Thymus (tissue), 11 donors: ENCODE measurements at regions not wholly inside any gene's neighbourhood (a gene's known extent, or its start where the extent isn't known, plus 50 kb on each side); places are given as distances from the start of the nearest gene placed in this dataset.
"Not testable (repeated sequence)": the region's sequence is repeated elsewhere in the genome, so short reads cannot be mapped to it uniquely, and the experiment has no call there.

Experiments used
- DNase-seq, 9 donors: peaks; one replicate each; pipeline ENCODE4 v3.0.0-alpha.2; 2013; ENCODE audit warnings: low spot score in 9 of 9, low read depth in 6 of 9, missing footprints in 1 of 9
- H3K27ac ChIP-seq, 2 donors: one replicate each; pipeline ENCODE4 v1.5.1; 2013; ENCODE audit warnings: control low read depth in 1 of 2, low read depth in 1 of 2, low read length in 1 of 2, mild to moderate bottlenecking in 1 of 2, moderate library complexity in 1 of 2
- H3K27me3 ChIP-seq, 2 donors: one replicate each; pipeline ENCODE4 v1.5.1; 2013; ENCODE audit warnings: low read length in 1 of 2; ENCODE audit not compliant: control insufficient read depth in 2 of 2, insufficient read depth in 1 of 2
- H3K36me3 ChIP-seq, 2 donors: one replicate each; pipeline ENCODE4 v1.5.1; 2013; ENCODE audit warnings: low read length in 1 of 2, mild to moderate bottlenecking in 1 of 2, moderate library complexity in 1 of 2; ENCODE audit not compliant: control insufficient read depth in 2 of 2, insufficient read depth in 2 of 2
- H3K4me1 ChIP-seq, 2 donors: one replicate each; pipeline ENCODE4 v1.5.1; 2013; ENCODE audit warnings: low read length in 2 of 2; ENCODE audit not compliant: control insufficient read depth in 2 of 2, insufficient read depth in 2 of 2
- H3K4me3 ChIP-seq, 2 donors: one replicate each; pipeline ENCODE4 v1.5.1; 2013; ENCODE audit warnings: low read length in 2 of 2, control low read depth in 1 of 2, mild to moderate bottlenecking in 1 of 2
- H3K9me3 ChIP-seq, 2 donors: one replicate each; pipeline ENCODE4 v1.5.1; 2013; ENCODE audit warnings: low read length in 1 of 2, mild to moderate bottlenecking in 1 of 2; ENCODE audit not compliant: control insufficient read depth in 2 of 2, insufficient read depth in 1 of 2
- WGBS: extraction: QIAGEN DNeasy Blood & Tissue Kit; methylation state at CpG from one replicate; pipeline ENCODE4 v1.1.7; 2013; 5-methylcytosine and 5-hydroxymethylcytosine counted together
- donor health status: healthy.

DNA sequence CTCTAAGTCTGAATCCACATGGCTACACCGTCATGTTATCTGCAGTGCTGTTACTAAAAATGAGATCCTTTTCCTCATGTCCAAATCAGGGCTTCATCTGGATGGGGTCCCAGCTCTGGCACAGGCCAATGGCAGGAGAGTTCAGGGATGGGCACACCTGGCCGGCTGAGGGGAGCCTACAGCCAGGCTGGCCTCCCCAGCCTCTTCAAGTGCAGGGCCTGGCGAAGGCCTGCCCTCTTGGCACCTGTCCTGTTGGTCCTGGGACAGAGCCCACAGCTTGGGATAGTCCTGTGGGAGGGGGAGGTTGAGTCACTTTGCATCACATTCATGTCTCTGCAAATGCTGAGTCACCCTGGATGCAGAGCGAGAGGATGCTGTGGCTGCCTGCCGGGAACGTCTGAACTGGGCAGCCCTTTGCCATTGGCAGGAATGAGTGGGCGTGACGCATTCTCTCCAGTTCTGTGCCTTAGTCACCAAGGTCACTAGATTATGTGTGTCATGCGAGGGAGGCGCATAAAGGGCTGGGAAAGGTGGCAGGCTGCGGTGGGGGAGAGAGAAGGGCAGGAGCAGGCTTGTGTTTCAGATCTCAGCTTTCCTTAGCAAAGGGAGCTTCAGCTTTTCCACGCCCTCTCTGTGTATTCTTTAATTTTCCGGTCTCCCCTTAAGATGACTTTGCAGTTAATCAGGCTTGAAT is 223.2 kb upstream of the ECI2 start:
- H3K9me3 ChIP-seq: no peaks in the 10 kb centered on the region
- H3K27ac ChIP-seq: no peak overlapping the region
- H3K36me3 ChIP-seq: no peaks in the 10 kb centered on the region
- no peaks in the 10 kb centered on the region for H3K4me1 ChIP-seq
- no peak for DNase-seq
- no peak overlapping the region for H3K4me3 ChIP-seq
- H3K27me3 ChIP-seq: no peaks in the 10 kb centered on the region
- WGBS: 90% methylated on average over 13 of the region's 13 CpGs

DNA sequence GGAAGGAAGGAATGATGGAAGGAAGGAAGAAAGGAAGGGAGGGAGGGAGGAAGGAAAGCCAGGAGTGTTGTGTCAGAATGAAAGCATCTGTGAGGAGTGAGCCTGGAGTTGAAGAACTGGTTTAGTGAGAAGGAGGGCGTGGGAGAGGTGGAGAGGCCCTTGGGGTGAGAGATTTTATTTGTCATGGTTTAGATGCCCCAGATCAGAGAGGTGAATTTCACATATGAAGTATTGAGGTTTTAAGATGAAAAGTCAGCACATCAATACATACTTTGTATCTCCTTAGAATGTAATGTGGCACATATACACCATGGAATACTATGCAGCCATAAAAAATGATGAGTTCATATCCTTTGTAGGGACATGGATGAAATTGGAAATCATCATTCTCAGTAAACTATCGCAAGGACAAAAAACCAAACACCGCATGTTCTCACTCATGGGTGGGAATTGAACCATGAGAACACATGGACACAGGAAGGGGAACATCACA is 222.3 kb upstream of the ECI2 start:
- H3K27ac ChIP-seq, H3K9me3 ChIP-seq, H3K4me1 ChIP-seq, DNase-seq, H3K36me3 ChIP-seq, H3K27me3 ChIP-seq, H3K4me3 ChIP-seq: not testable (repeated sequence)
- WGBS: 89% methylated on average over 3 of the region's 3 CpGs

DNA sequence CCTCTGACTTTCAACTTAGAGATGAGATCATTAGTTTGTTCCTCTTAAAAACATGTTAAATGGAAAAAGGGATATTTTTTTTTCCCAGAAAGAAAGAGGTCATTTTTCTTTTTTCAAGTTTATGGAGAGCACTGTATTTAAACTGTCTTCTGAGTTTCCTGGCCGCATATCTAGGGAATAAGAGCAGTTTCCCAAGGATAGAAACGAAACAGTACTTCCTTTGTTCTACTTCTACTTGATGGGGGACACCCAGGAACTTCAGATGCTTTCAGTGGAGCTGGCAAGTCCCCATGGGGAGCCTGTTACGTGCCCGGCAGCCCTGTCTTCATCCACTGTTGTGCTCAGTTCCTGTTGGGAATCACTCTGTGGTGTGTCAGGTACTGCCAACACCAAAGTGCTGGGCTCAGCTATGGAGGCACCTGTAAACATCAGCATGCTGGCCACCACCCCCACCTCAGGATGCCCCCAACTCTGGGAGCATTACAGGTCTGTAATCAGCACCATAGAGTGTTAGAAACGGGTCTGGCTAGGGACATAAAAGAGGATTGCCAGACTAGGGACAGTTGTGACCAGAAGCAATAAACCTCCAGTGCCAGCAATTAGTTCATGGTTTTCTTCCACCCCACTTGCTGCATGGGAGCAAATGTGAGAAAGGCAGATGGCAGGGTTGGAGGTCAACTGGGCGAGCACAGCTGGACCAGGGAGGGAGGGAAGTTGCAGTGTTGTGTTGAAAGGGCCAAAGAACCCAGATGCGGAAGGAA is 221.7 kb upstream of the ECI2 start:
- H3K4me3 ChIP-seq: no peak overlapping the region
- H3K36me3 ChIP-seq: no peaks in the 10 kb centered on the region
- H3K9me3 ChIP-seq: no peaks in the 10 kb centered on the region
- WGBS: 92% methylated on average over 7 of the region's 7 CpGs
- no peak overlapping the region for H3K27ac ChIP-seq
- H3K27me3 ChIP-seq: no peaks in the 10 kb centered on the region
- H3K4me1 ChIP-seq: no peaks in the 10 kb centered on the region
- DNase-seq: no peak

- Histone ChIP-seq H3K4me3 (no peak overlapping the region), H3K27me3 (peaks cover 0 to 2% of the 10 kb centered on the region in 2 donors), H3K27ac (no peak overlapping the region), H3K36me3 (no peaks in the 10 kb centered on the region), H3K9me3 (no peaks in the 10 kb centered on the region), H3K4me1 (no peaks in the 10 kb centered on the region)
- DNase-seq: no peak
- 93% methylated on average over 5 of the region's 5 CpGs for WGBS
These were observed 219.9 kb upstream of the ECI2 start for GRCh38 chr6:4355241-4355640.

GRCh38 chr6:4354181-4354580 is 218.8 kb upstream of the ECI2 start:
- no peak overlapping the region for H3K4me3 ChIP-seq
- WGBS: 95% methylated on average over 7 of the region's 7 CpGs
- H3K27ac ChIP-seq: no peak overlapping the region
- no peaks in the 10 kb centered on the region for H3K4me1 ChIP-seq
- H3K9me3 ChIP-seq: no peaks in the 10 kb centered on the region
- no peak for DNase-seq
- H3K27me3 ChIP-seq: peaks cover 0 to 2% of the 10 kb centered on the region in 2 donors
- no peaks in the 10 kb centered on the region for H3K36me3 ChIP-seq

DNA sequence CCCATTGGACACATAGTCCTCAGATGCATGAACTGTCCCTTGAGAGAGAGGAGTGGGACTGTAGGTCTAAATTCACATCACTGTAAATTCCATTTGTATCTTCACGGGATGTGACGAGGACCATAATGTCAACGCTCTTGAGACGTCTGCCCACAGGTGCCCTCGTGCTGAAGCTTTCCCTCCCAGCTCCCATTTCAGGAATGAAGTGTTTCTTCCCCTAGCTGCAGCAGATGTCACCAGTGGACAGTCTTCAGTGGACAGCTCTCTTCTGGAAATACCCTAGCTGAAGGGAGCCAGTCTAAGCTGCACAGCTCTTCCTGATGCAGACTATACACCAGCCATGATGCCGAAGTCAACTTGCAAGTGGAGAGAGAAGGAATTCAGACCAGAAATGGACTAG is 217.4 kb upstream of the ECI2 start:
- WGBS: 97% methylated on average over 6 of the region's 6 CpGs
- H3K27me3 ChIP-seq: peaks cover 0 to 2% of the 10 kb centered on the region in 2 donors
- H3K4me1 ChIP-seq: no peaks in the 10 kb centered on the region
- no peak for DNase-seq
- no peaks in the 10 kb centered on the region for H3K36me3 ChIP-seq
- no peak overlapping the region for H3K4me3 ChIP-seq
- no peak overlapping the region for H3K27ac ChIP-seq
- H3K9me3 ChIP-seq: no peaks in the 10 kb centered on the region

GRCh38 chr6:4352322-4352669 is 216.9 kb upstream of the ECI2 start:
- Histone ChIP-seq H3K4me1 (no peaks in the 10 kb centered on the region), H3K27me3 (peaks cover 0 to 2% of the 10 kb centered on the region in 2 donors), H3K4me3 (no peak overlapping the region), H3K36me3 (no peaks in the 10 kb centered on the region), H3K27ac (no peak overlapping the region), H3K9me3 (no peaks in the 10 kb centered on the region)
- DNase-seq: no peak
- WGBS: 96% methylated on average over 5 of the region's 5 CpGs

GRCh38 chr6:4351520-4352321 is 216.3 kb upstream of the ECI2 start:
- no peak overlapping the region for H3K4me3 ChIP-seq
- no peaks in the 10 kb centered on the region for H3K4me1 ChIP-seq
- WGBS: 92% methylated on average over 21 of the region's 21 CpGs
- H3K27me3 ChIP-seq: peaks cover 0 to 2% of the 10 kb centered on the region in 2 donors
- no peaks in the 10 kb centered on the region for H3K36me3 ChIP-seq
- no peak for DNase-seq
- H3K9me3 ChIP-seq: no peaks in the 10 kb centered on the region
- H3K27ac ChIP-seq: no peak overlapping the region
